Large intestine (tissue), 3 donors: ENCODE measurements at regions not wholly inside any gene's neighbourhood (a gene's known extent, or its start where the extent isn't known, plus 50 kb on each side); places are given as distances from the start of the nearest gene placed in this dataset.

Experiments used
- DNase-seq, 2 donors: peaks; one replicate each; pipeline versions ENCODE4 v3.0.0 to v3.0.0-alpha.2; 2013
- H3K27ac ChIP-seq: one replicate; pipeline ENCODE4 v1.5.1; 2013; ENCODE audit warnings: low read length
- H3K27me3 ChIP-seq: 2 replicates; pipeline ENCODE4 v1.6.1; 2013; ENCODE audit warnings: low read length; ENCODE audit not compliant: control insufficient read depth, insufficient read depth
- H3K36me3 ChIP-seq: 2 replicates; pipeline ENCODE4 v1.6.1; 2013; ENCODE audit warnings: low read length; ENCODE audit not compliant: control insufficient read depth, insufficient read depth
- H3K4me1 ChIP-seq: one replicate; pipeline ENCODE4 v1.6.1; 2013; ENCODE audit warnings: low read length; ENCODE audit not compliant: control insufficient read depth, insufficient read depth
- H3K4me3 ChIP-seq: one replicate; pipeline ENCODE4 v1.5.1; 2013; ENCODE audit warnings: low read length
- H3K9me3 ChIP-seq: one replicate; pipeline ENCODE4 v1.6.1; 2013; ENCODE audit warnings: mild to moderate bottlenecking, low read depth, low read length, moderate library complexity; ENCODE audit not compliant: control insufficient read depth
- WGBS: methylation state at CpG from one replicate; pipeline ENCODE4 v1.1.5; 2013; ENCODE audit warnings: low lambda C conversion rate; ENCODE audit not compliant: insufficient coverage; 5-methylcytosine and 5-hydroxymethylcytosine counted together

GRCh38 chrY:7692701-7693100 is 781.1 kb upstream of the AMELY start:
- no peak overlapping the region for H3K27ac ChIP-seq
- no CpG with 5 or more reads among the region's 1 CpG for WGBS
- no peaks in the 10 kb centered on the region for H3K4me1 ChIP-seq
- DNase-seq: no peak
- no peaks in the 10 kb centered on the region for H3K27me3 ChIP-seq
- H3K9me3 ChIP-seq: no peaks in the 10 kb centered on the region
- H3K36me3 ChIP-seq: no peaks in the 10 kb centered on the region
- no peak overlapping the region for H3K4me3 ChIP-seq

GRCh38 chrY:7687086-7687485 is 775.5 kb upstream of the AMELY start:
- no peak for DNase-seq
- Histone ChIP-seq H3K27ac (no peak overlapping the region), H3K27me3 (no peaks in the 10 kb centered on the region), H3K36me3 (no peaks in the 10 kb centered on the region), H3K4me1 (no peaks in the 10 kb centered on the region), H3K9me3 (no peaks in the 10 kb centered on the region), H3K4me3 (no peak overlapping the region)
- no CpG with 5 or more reads among the region's 3 CpGs for WGBS

DNA sequence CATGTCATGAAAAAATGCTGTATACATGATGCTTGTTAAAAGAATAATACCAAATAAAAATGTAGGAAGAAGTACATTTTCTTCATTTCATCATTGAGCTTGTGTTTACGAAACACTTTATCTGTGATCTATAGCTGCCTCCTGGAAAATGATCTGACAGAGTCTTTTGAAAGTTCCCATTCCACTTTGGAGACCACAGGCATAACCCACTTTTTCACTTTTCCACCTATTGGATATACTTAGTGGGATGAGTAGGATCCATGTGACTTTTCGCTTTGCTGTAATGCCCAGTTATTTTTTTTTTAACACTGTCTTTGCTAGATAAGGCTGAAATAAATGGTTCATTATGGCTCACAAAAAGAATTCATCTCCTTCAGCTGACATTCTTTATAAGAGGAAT is 773.0 kb upstream of the AMELY start:
- DNase-seq: no peak
- Histone ChIP-seq H3K27me3 (no peaks in the 10 kb centered on the region), H3K9me3 (no peaks in the 10 kb centered on the region), H3K27ac (no peak overlapping the region), H3K4me3 (no peak overlapping the region), H3K4me1 (no peaks in the 10 kb centered on the region), H3K36me3 (no peaks in the 10 kb centered on the region)
- WGBS: 100% methylated on average over 1 of the region's 2 CpGs

DNA sequence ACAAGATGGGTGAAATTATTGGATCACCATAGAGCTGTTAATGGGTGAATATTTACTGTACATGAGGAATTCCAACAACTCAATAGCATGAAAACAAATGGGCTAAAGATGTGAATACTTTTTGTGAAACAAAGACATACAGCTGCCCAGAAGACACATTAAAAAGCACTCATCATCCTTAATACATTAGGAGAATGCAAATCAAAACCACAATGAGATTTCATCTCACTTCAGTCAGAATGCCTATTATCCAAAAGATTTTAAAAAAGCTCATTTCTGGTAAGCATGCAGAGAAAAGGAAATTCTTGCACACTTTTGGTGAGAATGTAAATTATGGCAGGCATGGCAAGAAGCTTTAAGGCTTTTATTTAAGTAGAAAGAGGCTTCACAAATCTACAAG is 770.8 kb upstream of the AMELY start:
- no peaks in the 10 kb centered on the region for H3K27me3 ChIP-seq
- H3K4me1 ChIP-seq: no peaks in the 10 kb centered on the region
- H3K9me3 ChIP-seq: no peaks in the 10 kb centered on the region
- no peak overlapping the region for H3K27ac ChIP-seq
- H3K36me3 ChIP-seq: no peaks in the 10 kb centered on the region
- no peak overlapping the region for H3K4me3 ChIP-seq
- DNase-seq: no peak

- no CpG with 5 or more reads among the region's 4 CpGs for WGBS
- no peaks in the 10 kb centered on the region for H3K27me3 ChIP-seq
These were observed 769.9 kb upstream of the AMELY start for GRCh38 chrY:7681426-7681825.

GRCh38 chrY:7674465-7674864 is 762.9 kb upstream of the AMELY start:
- H3K4me3 ChIP-seq: no peak overlapping the region
- no peaks in the 10 kb centered on the region for H3K27me3 ChIP-seq
- H3K9me3 ChIP-seq: no peaks in the 10 kb centered on the region
- no peak for DNase-seq
- no CpG with 5 or more reads among the region's 2 CpGs for WGBS
- H3K27ac ChIP-seq: no peak overlapping the region
- H3K36me3 ChIP-seq: no peaks in the 10 kb centered on the region
- H3K4me1 ChIP-seq: no peaks in the 10 kb centered on the region

More at GRCh38 chrY:7681426-7681825, 769.9 kb upstream of the AMELY start:
- H3K4me3 ChIP-seq: no peak overlapping the region
- H3K36me3 ChIP-seq: no peaks in the 10 kb centered on the region
- no peaks in the 10 kb centered on the region for H3K9me3 ChIP-seq
- DNase-seq: no peak
- H3K27ac ChIP-seq: no peak overlapping the region
- no peaks in the 10 kb centered on the region for H3K4me1 ChIP-seq

- no peaks in the 10 kb centered on the region for H3K36me3 ChIP-seq
- H3K4me3 ChIP-seq: no peak overlapping the region
- no peak for DNase-seq
- no peaks in the 10 kb centered on the region for H3K4me1 ChIP-seq
- WGBS: no CpG with 5 or more reads among the region's 15 CpGs
- H3K27ac ChIP-seq: no peak overlapping the region
- H3K27me3 ChIP-seq: no peaks in the 10 kb centered on the region
- no peaks in the 10 kb centered on the region for H3K9me3 ChIP-seq
These were observed 761.2 kb upstream of the AMELY start for GRCh38 chrY:7672796-7673195.

DNA sequence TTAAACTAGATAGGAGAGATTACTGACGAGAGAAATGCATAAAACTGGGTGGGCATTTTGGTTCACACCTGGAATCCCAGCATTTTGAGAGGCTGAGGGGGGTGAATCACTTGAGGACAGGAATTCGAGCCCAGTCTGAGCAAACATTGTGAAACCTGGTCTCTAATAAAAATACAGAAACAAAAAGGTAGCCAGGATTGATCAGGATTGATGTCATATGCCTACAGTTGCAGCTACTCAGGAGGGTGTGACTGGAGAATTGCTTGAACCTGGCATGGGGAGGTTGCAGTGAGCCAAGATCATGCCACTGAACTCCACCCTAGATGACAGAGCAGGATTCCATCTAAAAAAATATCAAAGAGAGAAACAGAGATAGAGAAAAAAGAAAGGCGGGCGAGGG is 751.7 kb upstream of the AMELY start:
- Histone ChIP-seq H3K36me3 (no peaks in the 10 kb centered on the region), H3K4me3 (no peak overlapping the region), H3K27ac (no peak overlapping the region), H3K27me3 (no peaks in the 10 kb centered on the region), H3K9me3 (no peaks in the 10 kb centered on the region), H3K4me1 (no peaks in the 10 kb centered on the region)
- WGBS: 100% methylated on average over 2 of the region's 4 CpGs
- no peak for DNase-seq

DNA sequence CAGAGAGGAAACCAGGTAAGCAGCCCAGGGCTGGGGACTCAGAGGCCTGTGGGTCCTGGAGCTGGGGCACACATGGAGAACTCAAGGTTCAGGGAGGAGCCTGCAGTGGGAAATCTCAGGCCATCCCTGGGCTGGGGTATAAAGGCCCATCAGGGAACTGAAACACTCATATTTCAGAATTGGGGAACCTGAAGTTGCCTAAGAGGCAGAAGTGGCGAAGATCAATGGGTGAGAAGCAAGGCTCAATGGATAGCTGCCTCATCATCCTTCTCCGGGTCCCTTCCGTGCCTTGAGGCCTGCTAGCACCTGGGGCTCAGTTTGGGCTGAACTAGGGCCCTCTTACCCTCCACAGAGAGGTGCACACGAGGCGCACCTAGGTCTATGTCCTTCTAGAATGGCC is 747.5 kb upstream of the AMELY start:
- no peak overlapping the region for H3K4me3 ChIP-seq
- H3K9me3 ChIP-seq: no peaks in the 10 kb centered on the region
- no peak for DNase-seq

GRCh38 chrY:7656596-7656995 is 745.0 kb upstream of the AMELY start:
- H3K27me3 ChIP-seq: no peaks in the 10 kb centered on the region
- no peaks in the 10 kb centered on the region for H3K4me1 ChIP-seq
- H3K4me3 ChIP-seq: no peak overlapping the region
- no peaks in the 10 kb centered on the region for H3K36me3 ChIP-seq
- H3K27ac ChIP-seq: no peak overlapping the region
- no peaks in the 10 kb centered on the region for H3K9me3 ChIP-seq
- DNase-seq: no peak
- no CpG with 5 or more reads among the region's 5 CpGs for WGBS

More for the DNA sequence above, 747.5 kb upstream of the AMELY start:
- Histone ChIP-seq H3K27me3 (no peaks in the 10 kb centered on the region), H3K4me1 (no peaks in the 10 kb centered on the region), H3K27ac (no peak overlapping the region), H3K36me3 (no peaks in the 10 kb centered on the region)
- 100% methylated on average over 1 of the region's 5 CpGs for WGBS

- no peak overlapping the region for H3K4me3 ChIP-seq
- no peaks in the 10 kb centered on the region for H3K27me3 ChIP-seq
- no peak overlapping the region for H3K27ac ChIP-seq
- no peaks in the 10 kb centered on the region for H3K9me3 ChIP-seq
- H3K4me1 ChIP-seq: no peaks in the 10 kb centered on the region
- no peaks in the 10 kb centered on the region for H3K36me3 ChIP-seq
- DNase-seq: no peak
These were observed 743.4 kb upstream of the AMELY start for GRCh38 chrY:7654985-7655384.
